Activated CD4-positive, alpha-beta T cell treated with anti-CD3 and anti-CD28 coated beads for 4 hours (primary cell): ENCODE measurements at regions not wholly inside any gene's neighbourhood (a gene's known extent, or its start where the extent isn't known, plus 50 kb on each side); places are given as distances from the start of the nearest gene placed in this dataset.
"Not testable (repeated sequence)": the region's sequence is repeated elsewhere in the genome, so short reads cannot be mapped to it uniquely, and the experiment has no call there.

Experiments
- DNase-seq, 2 donors: peaks; one replicate each; pipeline ENCODE4 v3.0.0-alpha.2; 2020

DNA sequence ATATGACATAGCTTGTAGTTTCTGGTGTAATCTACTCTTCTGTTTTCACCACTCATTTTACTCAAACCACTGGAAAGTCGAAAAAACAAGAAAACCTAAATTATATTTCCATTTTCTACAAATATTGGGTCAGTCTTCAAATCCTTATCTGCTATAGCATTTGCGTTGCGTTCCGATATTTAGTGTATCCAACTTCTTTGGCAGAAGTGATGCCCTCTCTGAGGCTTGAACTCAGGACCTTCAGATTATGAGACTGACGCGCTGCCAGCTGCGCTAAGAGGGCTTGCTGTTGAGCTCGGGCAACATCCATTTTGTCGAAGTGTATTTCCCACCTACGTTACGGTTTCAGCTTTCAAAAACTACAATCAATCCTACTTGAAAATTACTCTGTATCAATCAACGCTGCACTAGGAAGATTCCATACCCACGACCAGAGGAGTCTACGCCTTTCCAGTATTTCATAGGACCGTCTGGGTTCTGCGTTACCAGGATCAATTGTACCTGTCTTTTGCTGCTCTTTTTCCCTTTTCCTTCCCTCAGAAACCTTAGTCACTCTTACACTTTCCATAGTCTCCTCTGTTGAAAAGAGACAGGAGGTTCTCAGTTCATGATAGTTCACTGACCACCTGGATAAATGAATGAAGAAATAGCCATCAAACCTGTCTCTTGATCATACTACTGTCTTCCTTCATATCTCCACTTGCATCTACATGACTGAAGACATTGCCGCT, 140.5 kb upstream of the ZNF322 start:
- not testable (repeated sequence) for DNase-seq

- DNase-seq: not testable (repeated sequence)
These were observed 144.2 kb upstream of the ZNF322 start for GRCh38 chr6:26803762-26804161.

DNA sequence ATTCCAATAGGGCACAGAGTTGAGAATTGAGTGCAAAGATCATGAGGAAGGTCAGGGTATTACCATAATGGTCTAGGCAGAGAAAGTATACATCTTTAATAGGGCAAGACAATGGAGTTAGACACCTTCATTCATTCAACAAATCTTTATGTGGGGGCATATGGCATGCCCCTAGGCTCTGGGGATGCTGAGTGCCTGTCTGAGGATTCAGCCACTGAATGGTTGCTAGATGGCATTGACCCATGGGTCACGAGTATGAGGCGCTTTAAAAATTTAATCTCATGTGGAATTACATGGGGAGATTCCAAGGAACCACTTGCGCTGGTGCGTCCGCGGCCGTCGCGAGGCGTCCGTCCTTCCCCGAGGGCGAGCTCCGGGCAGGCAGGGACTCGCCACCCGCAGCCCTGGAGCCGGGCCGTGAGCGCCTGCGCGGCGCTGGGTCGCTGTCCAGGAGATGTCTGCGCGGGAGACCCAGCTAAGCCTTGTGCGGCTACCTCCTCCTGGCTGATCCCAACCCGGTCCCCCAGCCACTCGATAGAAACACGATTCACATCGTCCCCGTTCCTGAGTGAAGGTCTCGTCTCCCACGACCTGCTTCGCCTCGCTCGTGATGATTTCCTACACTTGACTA, 152.1 kb upstream of the ZNF322 start:
- DNase-seq: not testable (repeated sequence)

- not testable (repeated sequence) for DNase-seq
These were observed 159.2 kb upstream of the ZNF322 start for GRCh38 chr6:26818640-26819225.

- DNase-seq: not testable (repeated sequence)
These were observed 168.4 kb upstream of the ZNF322 start for GRCh38 chr6:26827965-26828364.

DNA sequence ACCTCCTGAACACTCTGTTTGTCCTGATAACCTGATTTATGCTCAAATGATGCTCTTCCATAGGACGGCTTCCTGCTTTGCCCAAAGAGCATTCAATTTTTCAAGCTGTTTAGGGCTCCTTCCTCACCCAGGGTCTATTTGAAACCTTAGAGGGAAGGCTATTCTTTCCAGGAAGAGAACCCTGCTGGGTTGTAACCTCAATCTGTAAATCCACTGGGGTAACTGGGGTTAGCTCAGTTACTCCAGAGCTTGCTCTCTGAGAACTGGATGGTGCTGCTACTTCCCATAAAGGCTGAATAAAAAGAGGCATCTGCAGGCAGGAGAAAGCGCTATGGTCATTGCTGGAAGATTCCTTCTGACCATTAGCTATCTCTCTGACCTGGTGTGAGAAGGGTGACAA, 169.9 kb upstream of the ZNF322 start:
- DNase-seq: not testable (repeated sequence)

- not testable (repeated sequence) for DNase-seq
These were observed 171.4 kb upstream of the ZNF322 start for GRCh38 chr6:26830992-26831391.

- not testable (repeated sequence) for DNase-seq
These were observed 176.2 kb upstream of the ZNF322 start for GRCh38 chr6:26835707-26836106.

DNA sequence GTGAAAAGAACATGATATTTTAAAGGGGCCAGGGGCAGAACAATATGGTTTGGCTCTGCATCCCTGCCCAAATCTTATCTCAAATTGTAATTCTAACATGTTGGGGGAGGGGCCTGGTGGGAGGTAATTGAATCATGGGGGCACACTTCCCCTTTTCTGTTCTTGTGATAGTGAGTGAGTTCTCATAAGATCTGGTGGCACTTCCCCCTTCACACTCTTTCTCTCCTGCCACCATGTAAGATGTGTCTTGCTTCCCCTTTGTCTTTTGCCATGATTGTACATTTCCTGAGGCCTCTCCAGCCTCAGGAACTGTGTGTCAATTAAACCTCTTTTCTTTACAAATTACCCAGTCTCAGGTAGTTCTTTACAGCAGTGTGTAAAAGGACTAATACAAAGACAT, 177.1 kb upstream of the ZNF322 start:
- DNase-seq: not testable (repeated sequence)

- DNase-seq: not testable (repeated sequence)
These were observed 185.3 kb upstream of the ZNF322 start for GRCh38 chr6:26844823-26845222.

DNA sequence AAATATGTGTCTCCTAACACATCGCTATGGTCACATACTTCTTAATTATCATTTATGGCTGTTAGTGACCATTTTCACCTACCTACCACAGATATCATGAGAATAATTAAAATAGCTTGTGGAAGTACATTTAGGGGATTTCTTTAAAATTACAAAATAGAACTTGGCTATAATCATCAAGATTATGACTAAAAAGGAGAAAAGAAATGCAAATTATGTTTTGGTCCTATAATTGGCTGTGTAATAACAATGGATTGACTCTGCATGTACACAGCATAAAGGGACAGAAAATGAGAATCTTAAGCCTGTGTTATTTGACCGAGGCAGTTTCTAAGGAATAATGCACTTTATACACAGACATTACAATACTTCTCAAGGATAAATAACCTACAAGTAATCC, 197.7 kb upstream of the ZNF322 start:
- DNase-seq: not testable (repeated sequence)

- DNase-seq: not testable (repeated sequence)
These were observed 199.7 kb upstream of the ZNF322 start for GRCh38 chr6:26859067-26859770.

DNA sequence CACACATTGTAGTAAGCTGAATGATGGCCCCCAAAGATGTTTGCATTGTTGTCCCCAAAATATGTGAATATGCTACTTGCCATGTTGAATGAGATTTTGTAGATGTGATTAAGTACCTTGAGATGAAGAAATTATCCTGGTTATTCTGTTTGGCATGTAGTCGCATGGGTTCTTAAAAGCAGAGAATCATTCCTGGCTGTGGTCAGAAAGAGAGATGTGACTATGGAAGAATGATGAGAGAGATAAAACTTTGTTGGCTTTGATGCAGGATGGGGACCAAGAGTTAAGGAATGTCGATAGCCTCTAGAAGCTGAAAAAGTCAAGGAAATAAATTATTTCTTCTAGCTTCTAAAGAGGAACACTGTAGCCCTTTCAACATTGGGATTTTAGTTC, 200.2 kb upstream of the ZNF322 start:
- not testable (repeated sequence) for DNase-seq

DNA sequence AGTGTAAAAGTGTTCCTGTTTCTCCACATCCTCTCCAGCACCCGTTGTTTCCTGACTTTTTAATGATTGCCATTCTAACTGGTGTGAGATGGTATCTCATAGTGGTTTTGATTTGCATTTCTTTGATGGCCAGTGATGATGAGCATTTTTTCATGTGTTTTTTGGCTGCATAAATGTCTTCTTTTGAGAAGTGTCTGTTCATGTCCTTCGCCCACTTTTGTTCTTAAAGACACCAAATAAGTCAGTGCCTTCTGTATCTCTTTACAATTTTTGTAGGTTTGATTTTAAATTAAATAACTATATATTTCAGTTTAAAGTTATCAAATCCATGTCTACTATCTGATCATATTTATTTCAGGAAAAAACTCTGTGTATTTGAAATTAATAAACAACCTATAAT, 202.4 kb upstream of the ZNF322 start:
- not testable (repeated sequence) for DNase-seq

DNA sequence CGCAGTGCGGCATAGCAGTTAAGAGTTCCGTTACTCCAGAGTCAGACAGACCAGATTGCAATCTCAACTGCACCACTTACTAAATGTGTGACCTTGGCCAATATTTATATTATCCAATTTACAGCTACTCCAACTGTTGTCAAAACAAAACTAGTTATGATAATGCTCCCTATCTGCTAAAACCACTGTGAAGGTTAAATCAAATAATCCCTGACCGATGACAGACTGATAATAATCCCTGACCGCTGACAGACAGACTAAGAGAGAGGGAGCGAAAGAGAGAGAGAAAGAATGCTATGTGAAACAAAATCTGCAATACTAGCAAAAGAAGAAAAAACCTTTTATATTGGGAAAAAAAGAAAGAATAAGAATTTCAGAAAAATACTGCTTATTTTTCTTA, 204.1 kb upstream of the ZNF322 start:
- not testable (repeated sequence) for DNase-seq

DNA sequence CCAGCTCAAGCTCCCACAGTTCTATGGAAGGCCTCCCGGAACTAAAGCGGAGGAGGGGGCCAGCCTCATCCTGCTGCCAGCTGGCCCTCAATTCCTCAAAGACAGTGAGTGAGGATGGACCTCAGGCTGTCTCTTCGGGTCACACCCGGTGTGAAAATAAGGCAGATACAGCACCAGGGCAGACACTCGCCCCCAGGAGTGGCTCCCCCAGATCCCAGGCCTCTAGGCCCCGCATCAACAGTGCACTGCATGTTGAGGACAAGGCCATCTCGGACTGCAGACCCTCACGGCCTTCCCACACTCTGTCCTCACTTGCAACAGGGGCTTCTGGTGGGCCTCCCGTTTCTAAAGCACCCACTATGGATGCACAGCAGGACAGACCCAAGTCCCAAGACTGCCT, 239.2 kb upstream of the ZNF322 start:
- DNase-seq: not testable (repeated sequence)

DNA sequence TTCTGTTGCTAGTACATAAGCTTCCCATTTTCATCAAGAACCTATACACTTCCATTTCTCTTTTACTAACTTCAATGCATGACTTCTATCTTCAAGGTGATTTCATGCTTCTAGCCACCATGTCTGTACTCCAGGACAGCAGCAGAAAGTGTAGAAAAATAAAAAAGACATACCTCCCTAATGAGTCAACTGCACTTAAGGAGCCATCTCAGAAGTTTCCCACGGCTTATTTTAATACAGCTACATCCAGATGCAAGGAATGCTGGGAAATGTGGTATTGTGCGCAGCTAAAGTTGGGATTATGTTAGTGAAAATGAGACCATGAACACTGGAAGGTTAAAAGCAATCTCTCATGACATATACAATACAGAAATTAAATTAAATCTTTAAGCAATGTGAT, 264.7 kb upstream of the ZNF322 start:
- not testable (repeated sequence) for DNase-seq

GRCh38 chr6:26928190-26928589, 268.6 kb upstream of the ZNF322 start:
- DNase-seq: not testable (repeated sequence)

- not testable (repeated sequence) for DNase-seq
These were observed 277.7 kb upstream of the ZNF322 start for GRCh38 chr6:26937258-26937657.

GRCh38 chr6:26951211-26951610, 291.7 kb upstream of the ZNF322 start:
- DNase-seq: not testable (repeated sequence)

DNA sequence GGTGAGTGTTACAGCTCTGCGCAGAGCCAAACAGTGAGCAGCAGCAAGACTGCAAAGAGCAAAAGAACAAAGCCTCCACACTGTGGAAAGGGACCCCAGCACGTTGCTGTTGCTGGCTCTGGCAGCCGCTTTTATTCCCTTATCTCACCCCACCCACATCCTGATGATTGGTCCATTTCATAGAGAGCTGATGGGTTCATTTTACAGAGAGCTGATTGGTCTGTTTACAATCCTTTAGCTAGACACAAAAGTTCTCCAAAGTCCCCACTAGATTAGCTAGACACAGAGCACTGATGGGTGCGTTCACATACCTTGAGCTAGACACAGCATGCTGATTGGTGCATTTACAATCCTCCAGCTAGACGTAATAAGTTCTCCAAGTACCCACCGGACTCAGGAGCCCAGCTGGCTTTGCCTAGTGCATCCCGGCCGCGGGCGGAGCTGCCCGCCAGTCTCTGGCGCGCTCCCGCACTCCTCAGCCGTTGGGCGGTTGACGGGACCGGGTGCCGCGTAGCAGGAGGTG, 291.4 kb upstream of the PRSS16 start:
- peak; percentile 20 to 41 for DNase-seq

DNA sequence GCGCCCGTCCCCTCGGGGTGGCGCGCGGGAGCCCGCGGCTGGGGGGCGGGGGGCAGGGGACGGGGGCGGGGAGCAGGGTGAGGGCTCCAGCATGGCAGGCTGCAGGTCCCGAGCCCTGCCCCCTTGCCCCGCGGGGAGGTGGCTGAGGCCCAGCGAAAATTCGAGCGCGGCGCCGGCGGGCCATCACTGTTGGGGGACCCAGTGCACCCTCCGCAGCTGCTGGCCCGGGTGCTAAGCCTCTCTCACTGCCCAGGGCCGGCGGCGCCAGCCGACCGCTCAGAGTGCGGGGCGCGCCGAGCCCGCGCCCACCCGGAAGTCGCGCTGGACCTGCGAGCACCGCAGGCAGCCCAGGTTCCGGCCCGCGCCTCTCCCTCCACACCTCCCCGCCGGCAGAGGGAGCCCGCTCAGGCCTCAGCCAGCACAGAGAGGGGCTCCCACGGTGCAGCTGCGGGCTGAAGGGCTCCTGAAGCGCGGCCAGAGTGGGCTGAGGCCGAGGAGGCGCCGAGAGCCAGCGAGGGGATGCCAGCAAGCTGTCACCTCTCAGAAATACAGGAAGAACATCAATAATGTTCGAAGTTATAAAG, 290.8 kb upstream of the PRSS16 start:
- peak; percentile 79 to 80 for DNase-seq
